ENCODE measurements at regions not wholly inside any gene's neighbourhood (a gene's known extent, or its start where the extent isn't known, plus 50 kb on each side); places are given as distances from the start of the nearest gene placed in this dataset.
A peak's percentile ranks its signal among the peaks of the same experiment; 100 is the strongest.

DNA sequence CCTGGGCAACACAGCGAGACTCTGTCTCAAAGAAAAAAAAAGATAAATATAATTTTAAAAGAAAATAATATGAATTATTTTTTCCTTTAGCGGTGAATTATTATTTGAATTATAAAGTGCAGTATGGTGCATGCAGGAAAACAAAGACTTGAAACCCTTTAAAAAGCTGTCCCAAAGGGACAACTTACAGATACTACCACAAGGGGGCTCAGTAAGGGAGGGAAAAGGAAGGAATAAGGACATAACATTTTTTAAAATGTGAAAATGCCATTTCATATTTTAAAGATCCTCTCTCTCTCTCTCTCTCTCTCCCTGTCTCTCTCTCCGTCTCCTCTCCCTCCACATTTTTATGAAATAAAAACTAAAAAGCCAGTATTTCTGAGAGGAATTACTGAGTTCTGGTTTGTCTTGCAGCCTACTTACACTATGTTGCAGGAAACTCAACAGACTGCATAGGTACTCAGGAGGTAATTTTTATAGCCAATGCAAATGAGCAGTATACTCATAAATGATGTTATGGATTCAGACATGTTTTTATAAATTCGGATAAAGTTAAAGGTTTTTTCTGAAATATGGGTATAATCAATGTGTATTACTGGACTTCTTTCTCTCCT, 455.0 kb upstream of the GJE1 start:
- DNase-seq (ENCODE audit: low read depth): peak; percentile 71

DNA sequence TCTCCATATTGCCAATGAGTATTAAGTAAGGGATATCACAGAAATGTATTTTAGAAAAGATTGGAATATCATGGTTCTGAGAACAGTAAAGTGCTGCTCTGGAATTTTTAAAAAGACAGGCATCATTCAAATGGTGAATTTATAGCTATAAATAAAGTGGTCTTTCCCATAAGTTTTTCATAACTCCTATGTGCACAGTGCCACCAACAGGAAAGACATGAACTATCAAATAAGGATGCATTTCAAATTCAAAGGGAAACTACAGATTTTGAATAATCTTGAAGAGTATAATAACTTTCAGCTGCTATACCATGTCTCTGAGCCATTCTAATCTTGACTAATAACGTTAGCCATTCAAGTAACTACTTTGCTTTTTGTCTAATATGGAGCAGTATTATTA, 456.8 kb upstream of the GJE1 start:
- peak; percentile 37 for DNase-seq (ENCODE audit: low read depth)

DNA sequence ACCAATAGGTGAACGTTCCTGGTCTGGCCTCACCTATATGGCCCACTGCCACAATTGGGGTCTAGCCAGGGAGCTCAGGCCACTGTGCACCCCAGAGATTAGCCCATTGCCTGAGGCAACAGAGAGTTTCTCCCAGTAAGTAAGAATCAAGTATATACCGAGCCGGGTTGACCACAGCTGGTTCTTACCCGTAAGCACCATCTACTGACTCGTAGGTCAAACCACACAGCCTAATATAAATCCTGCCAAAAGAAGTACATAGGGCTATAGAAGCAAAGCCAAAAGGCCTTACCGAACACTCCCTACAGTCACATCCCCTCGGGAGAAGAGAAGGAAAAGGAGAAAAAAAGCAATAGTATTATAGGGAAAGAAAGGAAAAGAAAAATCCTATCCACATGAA, 463.6 kb upstream of the GJE1 start:
- DNase-seq (ENCODE audit: low read depth): no peak

DNA sequence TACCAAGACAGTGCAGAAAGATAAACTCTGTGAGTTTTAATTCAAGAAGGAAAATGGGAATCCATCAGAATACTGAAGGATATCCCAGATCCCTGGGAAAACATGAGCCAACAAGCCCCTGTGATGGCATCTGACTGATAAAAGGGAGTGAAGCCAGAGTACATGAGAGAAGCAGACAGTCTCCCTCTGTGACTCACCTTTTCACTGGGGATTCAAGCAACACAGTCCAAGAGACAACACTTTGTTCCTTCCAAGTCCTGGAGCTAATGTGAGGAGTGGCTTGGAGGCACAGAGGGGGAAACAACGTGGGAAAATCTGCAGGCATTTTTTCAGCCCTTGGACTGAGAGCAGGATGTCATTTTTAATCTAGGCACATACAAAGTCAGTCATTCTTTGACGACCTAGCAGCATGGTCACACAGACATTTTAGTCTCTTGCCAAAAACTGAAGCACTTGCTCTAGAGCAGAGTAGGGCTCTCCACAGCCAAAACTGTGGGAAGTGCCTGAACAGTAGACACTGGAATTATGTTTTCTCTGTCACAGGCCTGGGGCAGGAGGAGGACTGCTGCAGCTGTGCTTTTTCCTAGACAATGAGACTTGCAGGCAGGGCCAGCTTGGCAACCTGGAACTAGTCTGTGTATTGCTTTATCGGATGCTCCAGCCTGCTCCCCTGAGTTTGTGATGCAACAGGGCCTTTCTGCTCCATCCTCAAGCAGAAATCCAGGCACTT, 465.0 kb upstream of the GJE1 start:
- no peak for DNase-seq (ENCODE audit: low read depth)

DNA sequence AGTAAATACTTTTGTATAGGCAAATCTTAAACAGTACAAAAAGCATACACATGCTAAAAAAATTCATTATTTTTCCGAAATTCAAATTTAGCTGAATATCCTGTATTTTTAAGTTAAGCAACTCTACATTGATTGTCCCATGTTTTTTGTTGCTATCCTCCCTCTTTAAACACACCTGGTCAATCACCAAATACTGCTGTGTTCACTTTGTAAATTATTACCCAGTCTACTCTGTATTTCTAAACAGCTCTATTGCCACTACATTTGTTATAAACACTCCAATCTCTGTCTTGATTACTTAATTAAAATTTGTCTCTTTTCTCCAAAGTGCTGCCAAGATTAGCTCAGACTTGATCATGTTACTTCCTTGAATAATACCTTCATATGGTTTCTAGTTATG, 466.5 kb upstream of the GJE1 start:
- no peak for DNase-seq (ENCODE audit: low read depth)

DNA sequence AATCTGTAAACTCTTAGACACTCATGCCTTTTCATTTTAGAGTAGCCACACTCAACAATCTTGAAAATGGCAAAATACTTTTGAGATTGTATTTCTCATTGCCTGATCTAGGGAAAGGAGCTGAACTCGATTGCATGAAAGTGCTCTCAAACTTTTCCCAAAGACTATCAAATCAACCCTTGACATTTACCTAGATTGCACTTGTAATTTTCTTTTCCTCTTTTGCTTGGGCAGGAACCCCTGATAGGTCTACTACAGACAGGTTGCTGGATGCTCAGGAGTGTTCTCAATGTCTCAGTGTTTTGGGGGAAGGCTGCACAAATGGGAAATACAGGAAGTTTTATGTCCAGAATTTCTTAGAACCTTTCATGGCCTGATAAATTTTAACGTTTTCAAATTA, 468.0 kb upstream of the GJE1 start:
- no peak for DNase-seq (ENCODE audit: low read depth)

DNA sequence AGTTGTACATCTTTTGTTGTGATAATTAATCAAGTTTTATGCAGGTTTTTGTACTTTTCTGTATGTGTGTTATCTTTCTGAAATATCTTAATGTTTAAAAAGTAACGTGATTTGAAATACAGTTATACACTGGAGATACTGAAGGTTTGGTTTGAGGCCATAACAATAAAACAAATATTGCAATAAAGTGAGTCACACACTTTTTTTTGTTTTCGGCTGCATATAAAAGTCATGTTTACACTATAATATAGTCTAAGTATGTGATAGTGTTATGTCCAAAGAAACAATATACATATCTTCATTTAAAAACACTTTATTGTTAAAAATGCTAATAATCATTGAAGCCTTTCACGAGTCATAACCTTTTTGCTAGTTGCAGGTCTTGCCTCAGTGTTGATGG, 473.1 kb upstream of the GJE1 start:
- no peak for DNase-seq (ENCODE audit: low read depth)

DNA sequence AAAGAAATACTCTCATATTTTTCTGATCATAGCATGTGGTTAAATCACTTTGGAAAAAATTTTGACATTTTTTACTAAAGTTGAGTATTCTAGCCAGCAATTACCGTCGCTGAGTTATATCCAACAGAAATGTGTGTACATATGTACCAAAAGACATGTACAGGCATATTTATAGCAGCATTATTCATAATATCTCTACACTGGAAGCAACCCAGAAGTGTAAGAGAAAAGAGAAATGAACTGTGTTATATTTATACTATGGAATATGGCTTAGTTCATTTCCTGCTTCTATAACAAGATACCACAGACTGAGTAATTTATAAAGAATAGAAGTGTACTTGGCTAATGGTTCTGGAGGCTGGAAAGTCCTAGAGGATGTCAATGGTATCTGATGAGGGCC, 474.0 kb upstream of the GJE1 start:
- DNase-seq (ENCODE audit: low read depth): no peak

DNA sequence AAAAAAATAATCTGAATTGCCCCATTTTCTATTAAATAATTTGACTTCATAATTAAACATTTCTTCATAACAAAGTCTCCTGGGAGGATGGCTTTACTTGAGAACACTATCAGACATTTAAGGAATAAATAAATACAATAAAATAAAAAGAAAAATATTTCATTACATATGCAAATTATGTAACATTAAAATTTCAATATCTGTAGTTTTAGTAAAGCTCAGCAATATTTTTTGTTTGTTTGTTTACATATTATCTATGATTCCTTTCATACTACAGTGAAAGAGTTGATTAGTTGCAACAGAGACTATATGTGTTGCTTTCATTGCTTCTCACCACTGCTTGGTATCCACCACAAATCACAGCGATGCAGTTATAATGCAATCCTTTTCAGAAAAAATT, 474.9 kb upstream of the GJE1 start:
- DNase-seq (ENCODE audit: low read depth): no peak

DNA sequence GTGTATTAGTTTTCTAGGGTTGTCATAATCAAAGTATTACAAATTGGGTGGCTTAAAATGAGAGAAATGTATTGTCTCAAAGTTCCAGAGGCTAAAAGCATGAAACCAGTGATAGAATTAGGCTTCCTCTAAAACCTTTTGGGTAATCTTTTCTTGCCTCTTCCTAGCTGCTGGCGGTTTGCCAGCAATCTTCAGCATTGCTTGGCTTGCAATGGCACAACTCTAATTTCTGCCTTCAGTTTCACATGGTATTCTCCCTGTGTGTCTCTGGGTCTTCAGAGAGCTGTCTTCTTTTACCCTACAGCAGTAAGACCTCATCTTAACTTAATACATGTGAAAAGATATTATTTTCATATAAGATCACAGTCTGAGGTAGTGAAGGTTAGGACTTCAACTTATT, 479.1 kb upstream of the GJE1 start:
- no peak for DNase-seq (ENCODE audit: low read depth)

DNA sequence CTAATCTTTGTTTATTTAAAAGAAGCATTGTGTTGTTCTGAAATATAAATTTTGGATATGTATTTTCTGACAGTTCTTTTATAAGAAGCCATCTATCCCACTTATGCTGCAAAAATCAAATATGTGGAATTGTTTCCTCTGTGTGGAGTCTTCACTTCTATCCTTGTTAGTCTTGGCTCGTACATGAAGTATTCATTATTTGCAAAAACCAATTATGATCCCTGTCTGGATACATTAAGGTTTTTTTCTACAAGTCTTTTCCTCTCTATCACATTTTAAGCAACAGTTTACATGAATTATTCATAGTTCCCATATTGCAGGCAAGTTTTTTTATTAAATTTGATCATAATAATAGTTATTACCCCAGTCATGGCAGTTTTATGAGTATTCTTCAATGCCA, 490.8 kb upstream of the GJE1 start:
- no peak for DNase-seq (ENCODE audit: low read depth)

DNA sequence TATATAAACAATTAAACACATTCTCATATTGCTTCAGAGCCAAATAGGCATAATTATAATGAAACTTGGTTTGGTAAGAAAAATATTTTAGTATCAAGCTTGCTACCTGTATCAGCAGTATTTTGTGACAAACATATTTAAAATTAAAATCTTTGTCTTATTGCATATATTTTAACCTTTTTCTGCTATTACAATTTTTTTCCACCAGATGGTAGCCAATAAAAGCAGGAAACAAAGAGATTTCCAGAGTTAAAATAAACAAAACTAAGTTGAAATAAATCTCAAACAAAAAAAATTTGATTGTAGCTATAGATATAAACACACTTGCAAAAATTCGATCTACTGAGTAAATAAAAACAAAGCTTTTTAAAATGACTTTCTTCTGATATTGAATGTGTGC, 491.3 kb upstream of the GJE1 start:
- DNase-seq (ENCODE audit: low read depth): peak; percentile 19

DNA sequence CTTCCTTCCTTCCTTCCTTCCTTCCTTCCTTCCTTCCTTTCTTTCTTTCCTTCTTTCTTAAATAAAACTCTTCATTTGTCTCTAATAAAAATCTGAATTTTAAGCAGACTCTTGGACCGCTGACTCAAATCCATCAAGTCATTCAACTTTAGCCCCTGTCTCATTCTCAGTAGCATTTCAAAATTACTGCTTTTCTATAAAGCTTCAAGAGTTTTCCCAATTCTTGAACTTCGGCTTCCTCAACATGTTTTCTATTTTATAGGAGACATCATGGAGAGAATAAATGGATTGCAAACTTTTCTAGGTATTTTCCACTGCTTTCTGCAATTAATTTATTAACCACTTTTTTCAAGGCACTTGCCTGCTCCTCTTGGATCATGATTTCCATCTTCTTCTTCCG, 497.1 kb upstream of the GJE1 start:
- DNase-seq (ENCODE audit: low read depth): no peak

DNA sequence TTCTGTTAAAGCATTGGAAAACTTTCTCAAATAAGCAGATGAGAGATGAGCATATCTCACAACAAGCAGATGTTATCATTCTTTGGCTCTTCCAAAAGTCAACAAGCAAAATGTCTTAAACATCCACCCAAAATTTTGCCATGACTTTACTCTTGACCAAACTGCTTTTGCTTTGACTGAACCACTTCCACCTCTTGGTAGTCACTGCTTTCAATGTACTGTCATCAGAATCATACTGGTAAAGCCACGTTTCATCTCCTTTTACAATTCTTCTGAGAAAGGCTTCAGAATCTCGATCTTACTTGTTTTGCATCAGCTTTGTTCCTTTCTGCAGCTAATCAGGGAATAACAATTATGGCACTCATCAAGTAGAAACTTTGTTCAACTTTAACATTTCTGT, 498.5 kb upstream of the GJE1 start:
- no peak for DNase-seq (ENCODE audit: low read depth)

DNA sequence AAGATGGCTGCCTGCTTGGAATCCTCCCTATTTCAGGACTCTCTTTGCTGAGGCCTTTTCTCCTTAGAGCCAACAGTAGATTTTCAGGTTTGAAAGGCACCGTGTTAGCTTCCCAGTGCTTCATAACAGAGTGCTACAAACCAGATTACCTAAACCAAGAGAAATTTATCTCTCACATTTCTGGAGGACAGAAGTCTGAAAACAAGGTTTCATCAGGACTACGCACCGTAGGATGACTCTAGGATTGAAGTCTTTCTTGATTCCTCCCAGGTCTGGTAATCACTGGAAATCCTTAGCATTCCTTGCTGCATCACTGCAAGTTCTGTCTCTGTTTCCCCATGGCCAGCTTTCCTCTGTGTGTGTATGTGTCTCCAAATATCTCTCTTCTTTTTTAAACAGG, 508.4 kb upstream of the GJE1 start:
- DNase-seq (ENCODE audit: low read depth): no peak

DNA sequence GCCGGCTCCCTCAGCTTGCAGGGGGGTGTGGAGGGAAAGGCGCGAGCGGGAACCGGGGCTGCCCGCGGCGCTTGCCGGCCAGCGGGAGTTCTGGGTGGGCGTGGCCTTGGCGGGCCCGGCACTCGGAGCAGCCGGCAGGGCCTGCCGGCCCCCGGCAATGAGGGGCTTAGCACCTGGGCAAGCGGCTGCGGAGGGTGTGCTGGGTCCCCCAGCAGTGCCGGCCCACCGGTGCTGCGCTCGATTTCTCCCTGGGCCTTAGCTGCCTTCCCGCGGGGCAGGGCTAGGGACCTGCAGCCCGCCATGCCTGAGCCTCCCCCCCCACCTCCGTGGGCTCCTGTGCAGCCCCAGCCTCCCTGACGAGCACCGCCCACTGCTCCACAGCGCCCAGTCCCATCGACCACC, 514.5 kb upstream of the GJE1 start:
- no peak for DNase-seq (ENCODE audit: low read depth)

DNA sequence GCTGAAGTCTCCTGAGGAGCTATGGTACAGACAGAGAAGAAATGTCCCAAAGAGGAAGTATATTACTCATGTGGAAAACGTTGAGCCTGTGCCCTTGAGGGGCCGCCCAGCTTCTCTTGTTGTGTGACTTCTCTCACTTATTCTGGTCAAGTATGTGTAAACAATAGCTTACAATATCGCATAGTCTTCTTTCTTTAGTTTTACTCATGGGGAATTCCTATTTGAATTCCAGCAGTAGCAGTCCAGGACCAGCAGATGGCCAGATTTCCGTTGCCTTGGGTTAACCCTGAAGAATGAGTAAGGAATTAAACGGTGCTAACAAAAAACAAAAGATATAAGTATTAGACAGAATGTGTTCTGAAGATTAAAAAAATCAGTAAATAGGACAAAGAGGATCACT, 522.0 kb upstream of the GJE1 start:
- DNase-seq (ENCODE audit: low read depth): peak; percentile 32

DNA sequence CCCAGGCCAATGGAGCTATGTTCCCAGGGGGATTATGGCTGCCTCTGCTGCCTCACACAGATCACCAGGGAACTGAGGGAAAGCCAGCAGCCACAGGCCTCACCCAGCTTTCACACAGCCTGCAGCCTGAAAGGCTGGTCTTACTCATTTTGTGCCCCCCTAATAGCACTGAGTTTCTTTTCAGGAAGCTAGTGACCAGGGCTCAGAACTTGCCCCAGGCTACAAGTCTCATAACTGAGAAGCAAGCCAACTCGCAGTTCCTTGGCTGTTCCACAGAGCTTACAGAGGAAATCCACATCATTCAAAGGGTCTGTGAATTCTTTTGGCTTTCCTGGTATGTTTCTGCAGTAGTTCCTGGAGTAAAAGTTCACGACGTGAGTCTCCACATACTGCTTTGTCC, 524.8 kb upstream of the GJE1 start:
- peak; percentile 32 for DNase-seq (ENCODE audit: low read depth)

DNA sequence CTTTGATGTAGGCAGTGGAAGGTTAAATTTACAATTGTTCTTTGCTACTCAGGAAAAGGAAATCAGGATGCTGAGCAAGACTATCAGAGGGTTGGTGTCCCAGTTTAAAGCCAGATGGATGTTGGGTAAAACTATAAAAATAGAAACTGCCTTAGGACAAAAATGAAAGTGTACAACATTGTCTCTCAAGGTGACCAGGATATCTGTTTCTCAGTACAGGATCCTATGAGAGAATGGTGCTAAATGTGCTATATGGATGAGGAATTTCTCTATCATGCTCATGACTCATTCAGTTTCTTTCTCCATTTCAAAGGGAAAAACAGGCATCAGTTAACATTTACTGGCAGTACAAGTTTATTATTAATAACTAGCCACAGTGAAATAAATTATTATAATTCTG, 534.2 kb upstream of the GJE1 start:
- peak; percentile 55 for DNase-seq (ENCODE audit: low read depth)

DNA sequence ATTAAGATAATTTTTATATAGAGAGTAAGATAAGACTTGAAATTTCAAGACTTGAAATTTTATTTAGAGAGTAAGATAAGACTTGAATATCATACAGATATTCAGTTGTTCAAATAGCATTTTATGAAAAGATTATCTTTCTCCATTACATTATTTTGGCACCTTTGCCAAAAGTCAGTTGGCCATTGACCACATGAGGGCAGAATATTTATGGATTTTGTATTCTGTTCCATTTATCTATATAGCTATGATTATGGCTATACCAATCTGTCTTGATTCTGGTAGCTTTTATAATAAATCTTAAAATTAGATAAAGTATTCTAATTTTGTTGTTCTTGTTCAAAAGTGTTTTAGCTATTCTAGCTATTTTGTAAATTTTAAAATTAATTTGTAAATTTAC, 537.9 kb upstream of the GJE1 start:
- DNase-seq (ENCODE audit: low read depth): peak; percentile 25

DNA sequence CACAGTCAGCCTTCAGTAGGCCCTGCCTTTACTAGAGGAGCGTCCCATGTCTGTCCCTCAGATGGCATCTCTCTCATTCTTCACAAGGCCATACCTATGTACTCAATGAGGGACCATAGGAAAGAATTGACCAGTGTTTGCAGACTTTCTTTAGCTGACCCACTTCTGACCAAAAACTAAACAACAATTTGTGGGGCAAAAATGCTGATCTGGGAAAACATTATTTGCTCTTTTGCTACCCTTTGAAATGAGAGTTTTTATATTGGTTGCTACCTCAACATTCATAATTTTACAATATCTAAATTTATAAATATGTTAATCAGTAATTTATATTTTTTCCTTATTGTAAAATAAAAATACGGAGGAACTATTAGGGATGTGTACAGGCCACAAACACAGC, 539.4 kb upstream of the GJE1 start:
- DNase-seq (ENCODE audit: low read depth): no peak

DNA sequence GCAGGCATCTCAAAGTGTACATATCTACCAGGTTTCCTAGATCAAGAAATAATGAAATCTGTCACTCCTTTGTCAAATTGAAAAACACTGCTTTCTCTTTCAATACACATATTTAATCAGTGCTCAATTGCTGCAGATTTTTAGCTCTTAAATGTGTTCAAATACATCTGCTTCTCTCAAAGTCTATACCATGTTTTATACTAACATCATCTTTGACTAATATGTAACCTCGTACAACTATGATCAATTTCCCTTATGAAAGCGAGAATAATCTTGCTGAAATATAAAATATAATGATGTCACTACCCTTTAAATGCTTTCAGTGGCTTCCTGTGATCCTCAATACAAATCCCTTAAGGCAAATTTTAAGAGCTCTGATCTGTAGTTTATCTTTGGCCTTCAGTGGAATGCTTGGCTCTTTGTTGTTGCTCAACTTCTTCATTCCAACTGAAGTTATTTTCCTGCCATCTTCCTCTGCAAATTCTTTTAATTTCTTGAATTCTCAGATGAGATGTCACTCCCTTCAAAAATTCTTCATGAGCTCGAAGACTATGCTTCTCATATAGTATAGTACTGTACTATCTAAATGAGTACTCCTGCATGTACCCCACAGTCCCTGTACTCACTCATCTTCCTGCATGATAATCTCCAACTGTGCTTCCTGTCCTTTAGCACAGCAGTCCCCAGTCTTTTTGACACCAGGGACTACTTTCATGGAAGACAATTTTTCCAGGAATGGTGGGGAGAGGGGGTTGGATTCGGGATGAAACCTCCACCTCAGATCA, 545.1 kb upstream of the GJE1 start:
- DNase-seq (ENCODE audit: low read depth): peak; percentile 69

DNA sequence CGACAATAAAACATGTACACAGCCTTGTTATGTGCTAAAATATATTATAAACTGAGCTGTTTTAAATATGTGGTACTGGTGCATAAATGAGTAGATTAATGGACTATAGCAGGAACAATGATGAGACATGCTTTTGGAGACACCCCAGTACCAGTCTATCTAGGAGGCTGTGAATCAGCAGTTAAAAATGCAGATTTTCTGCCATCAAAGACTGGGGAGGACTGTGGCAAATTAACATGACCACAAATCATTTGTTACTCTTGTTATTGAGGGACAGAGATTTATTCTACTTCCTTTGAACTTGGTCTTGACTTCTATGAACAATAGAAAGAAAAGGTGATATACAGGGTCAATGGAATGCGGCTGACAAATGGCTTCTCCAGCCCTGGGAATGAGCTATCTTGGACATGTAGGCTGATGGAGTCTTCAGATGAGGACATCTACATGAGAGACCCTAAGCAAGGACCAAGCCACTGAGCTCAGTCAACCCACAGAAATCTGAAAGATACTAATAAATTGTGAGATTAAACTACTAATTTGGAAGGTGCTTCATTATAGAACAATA, 551.7 kb upstream of the GJE1 start:
- DNase-seq (ENCODE audit: low read depth): peak; percentile 77
